GM18507 (cell line): ENCODE measurements at regions not wholly inside any gene's neighbourhood (a gene's known extent, or its start where the extent isn't known, plus 50 kb on each side); places are given as distances from the start of the nearest gene placed in this dataset.
A peak's percentile ranks its signal among the peaks of the same experiment; 100 is the strongest.
"Not testable (repeated sequence)": the region's sequence is repeated elsewhere in the genome, so short reads cannot be mapped to it uniquely, and the experiment has no call there.

Experiments used
- DNase-seq: peaks from one replicate; pipeline ENCODE4 v3.0.0; 2011; ENCODE audit warnings: low read depth; ENCODE audit not compliant: insufficient read length; ENCODE audit errors: extremely low spot score
- FAIRE-seq: peaks from 2 replicates; lab custom pipeline; 2011; peaks lifted over from hg19 to GRCh38; lab: Jason Lieb, UNC

- FAIRE-seq (no peak), DNase-seq (no peak)
Measured at GRCh38 chr11:134610116-134610910, 198.3 kb upstream of the B3GAT1 start.

- DNase-seq (no peak), FAIRE-seq (no peak)
Measured at GRCh38 chr11:134609361-134610115, 197.5 kb upstream of the B3GAT1 start.

- FAIRE-seq (no peak), DNase-seq (no peak)
Measured at GRCh38 chr11:134607963-134608750, 196.1 kb upstream of the B3GAT1 start.

- no peak for DNase-seq
- no peak for FAIRE-seq
Measured at GRCh38 chr11:134606251-134606650, 194.2 kb upstream of the B3GAT1 start.

- FAIRE-seq, result no peak
- no peak for DNase-seq
Measured at GRCh38 chr11:134604886-134605285, 192.8 kb upstream of the B3GAT1 start.

- DNase-seq, result no peak
- FAIRE-seq, result no peak
Measured at GRCh38 chr11:134599299-134599771, 187.3 kb upstream of the B3GAT1 start.

GRCh38 chr11:134598368-134598767 lies 186.3 kb upstream of the B3GAT1 start:
- no peak for DNase-seq
- FAIRE-seq, result no peak

GRCh38 chr11:134597452-134597851 lies 185.4 kb upstream of the B3GAT1 start:
- DNase-seq (no peak), FAIRE-seq (no peak)

GRCh38 chr11:134596404-134596803 lies 184.4 kb upstream of the B3GAT1 start:
- DNase-seq (no peak), FAIRE-seq (no peak)

- FAIRE-seq, result peak; percentile 78
- DNase-seq, result no peak
Measured at GRCh38 chr11:134592391-134592990, 180.4 kb upstream of the B3GAT1 start.

GRCh38 chr11:134591338-134591737 lies 179.3 kb upstream of the B3GAT1 start:
- DNase-seq (no peak), FAIRE-seq (no peak)

GRCh38 chr11:134589129-134589528 lies 177.1 kb upstream of the B3GAT1 start:
- FAIRE-seq, result no peak
- DNase-seq, result no peak

GRCh38 chr11:134588460-134589110 lies 176.5 kb upstream of the B3GAT1 start:
- FAIRE-seq, result not testable (repeated sequence)

GRCh38 chr11:134587345-134587744 lies 175.3 kb upstream of the B3GAT1 start:
- DNase-seq (no peak), FAIRE-seq (no peak)

More at GRCh38 chr11:134588460-134589110, 176.5 kb upstream of the B3GAT1 start:
- not testable (repeated sequence) for DNase-seq

- FAIRE-seq, result no peak
- DNase-seq, result no peak
Measured at GRCh38 chr11:134586726-134587125, 174.7 kb upstream of the B3GAT1 start.

- DNase-seq (no peak), FAIRE-seq (no peak)
Measured at GRCh38 chr11:134585666-134586610, 173.9 kb upstream of the B3GAT1 start.

GRCh38 chr11:134584706-134585445 lies 172.8 kb upstream of the B3GAT1 start:
- DNase-seq, result no peak
- no peak for FAIRE-seq
